ENCODE measurements at regions not wholly inside any gene's neighbourhood (a gene's known extent, or its start where the extent isn't known, plus 50 kb on each side); places are given as distances from the start of the nearest gene placed in this dataset.

DNA sequence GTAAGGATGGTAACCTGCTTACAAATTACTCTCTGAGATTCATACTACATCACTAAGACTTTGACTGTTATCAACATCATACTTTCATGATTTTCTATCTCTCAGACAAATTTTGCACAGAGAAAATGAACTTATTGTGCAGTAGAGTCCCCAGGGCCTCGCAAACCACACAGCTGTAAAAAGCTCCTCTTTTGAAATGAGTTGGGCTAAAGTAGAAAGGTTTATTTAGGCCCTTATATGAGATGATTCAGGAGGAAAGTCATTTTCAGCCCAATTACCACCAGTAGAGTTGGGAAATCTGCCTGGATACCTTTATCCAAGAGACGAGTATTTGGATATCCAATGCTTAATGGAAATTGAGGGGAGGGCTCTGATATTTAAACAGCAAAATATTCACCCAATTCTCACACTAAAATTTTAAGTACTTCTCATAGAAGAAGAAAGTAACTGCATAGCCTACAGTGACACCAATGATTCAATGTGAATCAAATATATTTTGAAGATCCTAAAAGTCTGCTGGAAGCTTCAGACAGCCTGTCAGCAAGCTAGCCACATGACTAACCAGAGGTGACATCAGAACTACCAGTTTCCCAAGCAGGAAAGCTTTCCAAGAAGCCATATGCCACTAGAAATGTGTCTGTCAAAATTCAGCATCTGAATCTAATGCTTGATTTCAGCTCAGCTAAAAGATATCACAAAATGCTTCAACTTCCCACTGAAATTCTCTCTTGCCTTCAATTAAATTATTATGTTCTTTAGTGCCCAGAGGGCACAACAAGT lies 190.1 kb upstream of the SYT1 start:
- no peak overlapping the region for H2AFZ ChIP-seq (ENCODE audit: low read depth, low read length)
- no peaks in the 10 kb centered on the region for H3K36me3 ChIP-seq (ENCODE audit: control insufficient read depth in 2 of 2, extremely low read depth in 1 of 2, insufficient read depth in 2 of 2, low read length in 2 of 2)
- no TSS peak for BruUV-seq (replicated peaks)
- H3K9me3 ChIP-seq (replicated peaks; ENCODE audit: control insufficient read depth, insufficient read depth, low read length), result no peaks in the 10 kb centered on the region
- no peaks in the 10 kb centered on the region for H4K20me1 ChIP-seq (replicated peaks; ENCODE audit: control insufficient read depth, extremely low read depth, insufficient read depth, low read length)
- H3K27me3 ChIP-seq (ENCODE audit: control insufficient read depth in 2 of 2, insufficient read depth in 2 of 2, low read length in 2 of 2), result no peaks in the 10 kb centered on the region
- DNase-seq (ENCODE audit: low read depth, low spot score), result no peak
- H3K27ac ChIP-seq (ENCODE audit: insufficient read depth, low read depth, low read length), result no peak overlapping the region
- TF ChIP-seq, protein P1, sequence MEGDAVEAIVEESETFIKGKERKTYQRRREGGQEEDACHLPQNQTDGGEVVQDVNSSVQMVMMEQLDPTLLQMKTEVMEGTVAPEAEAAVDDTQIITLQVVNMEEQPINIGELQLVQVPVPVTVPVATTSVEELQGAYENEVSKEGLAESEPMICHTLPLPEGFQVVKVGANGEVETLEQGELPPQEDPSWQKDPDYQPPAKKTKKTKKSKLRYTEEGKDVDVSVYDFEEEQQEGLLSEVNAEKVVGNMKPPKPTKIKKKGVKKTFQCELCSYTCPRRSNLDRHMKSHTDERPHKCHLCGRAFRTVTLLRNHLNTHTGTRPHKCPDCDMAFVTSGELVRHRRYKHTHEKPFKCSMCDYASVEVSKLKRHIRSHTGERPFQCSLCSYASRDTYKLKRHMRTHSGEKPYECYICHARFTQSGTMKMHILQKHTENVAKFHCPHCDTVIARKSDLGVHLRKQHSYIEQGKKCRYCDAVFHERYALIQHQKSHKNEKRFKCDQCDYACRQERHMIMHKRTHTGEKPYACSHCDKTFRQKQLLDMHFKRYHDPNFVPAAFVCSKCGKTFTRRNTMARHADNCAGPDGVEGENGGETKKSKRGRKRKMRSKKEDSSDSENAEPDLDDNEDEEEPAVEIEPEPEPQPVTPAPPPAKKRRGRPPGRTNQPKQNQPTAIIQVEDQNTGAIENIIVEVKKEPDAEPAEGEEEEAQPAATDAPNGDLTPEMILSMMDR (IDR thresholded peaks at IDR 0.05; ENCODE audit: extremely low read depth in 1 of 2, insufficient read depth in 1 of 2, low read depth in 1 of 2, low read length in 2 of 2), result no peak
- TF ChIP-seq FOS (IDR thresholded peaks at IDR 0.05; ENCODE audit: borderline replicate concordance, insufficient read depth, low read length) (no peak), EZH2 (IDR thresholded peaks at IDR 0.05; ENCODE audit: borderline replicate concordance, low read depth, low read length, severe bottlenecking) (no peak), JUN (IDR thresholded peaks at IDR 0.05; ENCODE audit: borderline replicate concordance, insufficient read depth, insufficient read length, low read depth) (no peak), GATA2 (IDR thresholded peaks at IDR 0.05; ENCODE audit: insufficient read depth, insufficient read length, low read depth, low read length) (no peak), POLR2A (IDR thresholded peaks at IDR 0.05; ENCODE audit: low read depth, low read length) (no peak), MYC (IDR thresholded peaks at IDR 0.05; ENCODE audit: low read depth, low read length) (no peak), POLR2AphosphoS5 (IDR thresholded peaks at IDR 0.05; ENCODE audit: insufficient read depth, low read depth, low read length) (no peak)
- TF ChIP-seq, protein P2, sequence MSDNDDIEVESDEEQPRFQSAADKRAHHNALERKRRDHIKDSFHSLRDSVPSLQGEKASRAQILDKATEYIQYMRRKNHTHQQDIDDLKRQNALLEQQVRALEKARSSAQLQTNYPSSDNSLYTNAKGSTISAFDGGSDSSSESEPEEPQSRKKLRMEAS (IDR thresholded peaks at IDR 0.05; ENCODE audit: insufficient read depth, insufficient read length), result no peak
- no peak overlapping the region for H3K4me3 ChIP-seq (replicated peaks in 1 of 3; ENCODE audit: insufficient read depth in 1 of 3, low read depth in 1 of 3, low read length in 3 of 3)
- H3K9me1 ChIP-seq (replicated peaks; ENCODE audit: control insufficient read depth, extremely low read depth, insufficient read depth, low read length), result no peaks in the 10 kb centered on the region
- no peak overlapping the region for H3K9ac ChIP-seq (replicated peaks; ENCODE audit: extremely low read depth, insufficient read depth, low read length)
- H3K4me1 ChIP-seq (ENCODE audit: control insufficient read depth, extremely low read depth, insufficient read depth, low read length), result no peaks in the 10 kb centered on the region
- intact Hi-C loops (cut with micrococcal nuclease), result no loop called here
- dilution Hi-C loops (cut with MboI; ENCODE audit: extremely low pct_ligation_motif_present, low sequenced_read_pairs), result no loop called here
- CTCF ChIA-PET, result no interaction called here
- no peak for FAIRE-seq
- POLR2A ChIA-PET, result no interaction called here
- no peaks in the 10 kb centered on the region for H3K79me2 ChIP-seq (ENCODE audit: control insufficient read depth, insufficient read depth, low read length)
- H3K4me2 ChIP-seq (ENCODE audit: insufficient read depth, low read length), result no peak overlapping the region
